Naive thymus-derived CD4-positive, alpha-beta T cell (primary cell): ENCODE measurements at regions not wholly inside any gene's neighbourhood (a gene's known extent, or its start where the extent isn't known, plus 50 kb on each side); places are given as distances from the start of the nearest gene placed in this dataset.
A peak's percentile ranks its signal among the peaks of the same experiment; 100 is the strongest.

Experiments used
- ATAC-seq: fragments of 150-1000 bp; cut with Tn5 transposase; 2 replicates; pipeline ENCODE4 v1.10.0; 2021; ENCODE audit warnings: mild to moderate bottlenecking, moderate library complexity
- CTCF ChIA-PET: fragments of 350-600 bp; sonication (Branson Sonifier 250); formaldehyde crosslinking; loops from one replicate; lab custom pipeline; 2021; ENCODE audit warnings: antibody characterized with exemption; lab: Charles Lee
- POLR2A ChIA-PET: fragments of 350-600 bp; sonication (Branson Sonifier 250); formaldehyde crosslinking; loops from one replicate; lab custom pipeline; 2021; ENCODE audit warnings: antibody characterized with exemption, inconsistent platforms; lab: Charles Lee
- DNase-seq, 9 donors: peaks; one replicate each; pipeline versions ENCODE4 v3.0.0 to v3.0.0-alpha.2; 2020 to 2022; ENCODE audit warnings: mixed read lengths in 1 of 9
- H3K27ac ChIP-seq: one replicate; pipeline ENCODE4 v1.7.0; 2013; ENCODE audit warnings: mild to moderate bottlenecking, low read depth, low read length, moderate library complexity
- H3K27me3 ChIP-seq, 2 donors: one replicate each; pipeline ENCODE4 v1.7.0; 2013; ENCODE audit warnings: low read length in 2 of 2, mild to moderate bottlenecking in 2 of 2, moderate library complexity in 2 of 2; ENCODE audit not compliant: control insufficient read depth in 2 of 2, insufficient read depth in 2 of 2
- H3K36me3 ChIP-seq, 3 experiments: 1 replicate in 2 of 3; 2 replicates in 1 of 3; pipeline ENCODE4 v1.7.0; 2013; ENCODE audit warnings: low read length in 3 of 3, mild to moderate bottlenecking in 3 of 3, moderate library complexity in 1 of 3; ENCODE audit not compliant: insufficient read depth in 3 of 3, control insufficient read depth in 2 of 3
- H3K4me1 ChIP-seq, 2 donors: one replicate each; pipeline ENCODE4 v1.7.0; 2013; ENCODE audit warnings: low read length in 2 of 2, mild to moderate bottlenecking in 2 of 2, moderate library complexity in 1 of 2; ENCODE audit not compliant: control insufficient read depth in 2 of 2, insufficient read depth in 2 of 2
- H3K4me3 ChIP-seq: 2 replicates; pipeline ENCODE4 v1.7.0; 2013; ENCODE audit warnings: mild to moderate bottlenecking, low read length
- H3K9me3 ChIP-seq, 3 experiments: 1 replicate in 2 of 3; 2 replicates in 1 of 3; pipeline ENCODE4 v1.7.0; 2013; ENCODE audit warnings: low read length in 3 of 3; ENCODE audit not compliant: control insufficient read depth in 2 of 3
- H3K27ac Mint-ChIP-seq, 9 donors: one replicate each; pipeline ENCODE4 v1.8.0; 2020 to 2022; ENCODE audit warnings: mixed read lengths in 9 of 9, mild to moderate bottlenecking in 8 of 9, moderate library complexity in 5 of 9, inconsistent platforms in 2 of 9
- H3K27me3 Mint-ChIP-seq, 5 donors: one replicate each; pipeline ENCODE4 v1.8.0; 2021 to 2022; ENCODE audit warnings: mixed read lengths in 5 of 5, mild to moderate bottlenecking in 1 of 5
- H3K36me3 Mint-ChIP-seq, 5 donors: one replicate each; pipeline ENCODE4 v1.8.0; 2020 to 2022; ENCODE audit warnings: mixed read lengths in 5 of 5, mild to moderate bottlenecking in 3 of 5, inconsistent platforms in 1 of 5
- H3K4me1 Mint-ChIP-seq, 7 donors: one replicate each; pipeline ENCODE4 v1.8.0; 2020 to 2022; ENCODE audit warnings: mixed read lengths in 7 of 7, mild to moderate bottlenecking in 3 of 7, inconsistent platforms in 1 of 7
- H3K4me3 Mint-ChIP-seq, 10 donors: one replicate each; pipeline ENCODE4 v1.8.0; 2020 to 2022; ENCODE audit warnings: mild to moderate bottlenecking in 10 of 10, mixed read lengths in 10 of 10, moderate library complexity in 6 of 10, inconsistent platforms in 2 of 10
- H3K9me3 Mint-ChIP-seq, 11 donors: one replicate each; pipeline ENCODE4 v1.8.0; 2020 to 2022; ENCODE audit warnings: mixed read lengths in 11 of 11, mild to moderate bottlenecking in 4 of 11, inconsistent platforms in 1 of 11, moderate library complexity in 1 of 11
- intact Hi-C, 2 donors: fragments of 100-400 bp; cut with micrococcal nuclease; formaldehyde crosslinking; loops; one replicate each; pipeline ENCODE4 v1.15.1; 2023

- Histone ChIP-seq H3K9me3 (no peaks in the 10 kb centered on the region), H3K4me3 (no peak overlapping the region), H3K4me1 (no peaks in the 10 kb centered on the region), H3K36me3 (no peaks in the 10 kb centered on the region), H3K27me3 (no peaks in the 10 kb centered on the region), H3K27ac (no peak overlapping the region)
- no peaks in the 10 kb centered on the region for H3K4me1 Mint-ChIP-seq
- H3K27ac Mint-ChIP-seq, result no peak overlapping the region
- DNase-seq (no peak), ATAC-seq (no peak)
- no peak overlapping the region for H3K4me3 Mint-ChIP-seq
- POLR2A ChIA-PET, result no interaction called here
- intact Hi-C loops, result no loop called here
- CTCF ChIA-PET, result no interaction called here
- no peaks in the 10 kb centered on the region for H3K36me3 Mint-ChIP-seq
- peaks cover 0 to 28% (median 15%) of the 10 kb centered on the region in 5 donors for H3K27me3 Mint-ChIP-seq
- peaks cover 0 to 2% (median 0%) of the 10 kb centered on the region in 11 donors for H3K9me3 Mint-ChIP-seq
Measured at GRCh38 chr1:50318428-50318827, 104.8 kb downstream of the DMRTA2 start.

GRCh38 chr1:50308878-50309277, 114.4 kb downstream of the DMRTA2 start:
- ATAC-seq (no peak), DNase-seq (peak in 1 of 9 donors; percentile 10)
- intact Hi-C loops, result no loop called here
- no peak overlapping the region for H3K4me3 ChIP-seq
- H3K27me3 ChIP-seq, result no peaks in the 10 kb centered on the region
- no peak overlapping the region for H3K27ac ChIP-seq
- H3K9me3 ChIP-seq, result no peaks in the 10 kb centered on the region
- H3K27ac Mint-ChIP-seq, result no peak overlapping the region
- H3K4me3 Mint-ChIP-seq, result no peak overlapping the region
- no peaks in the 10 kb centered on the region for H3K36me3 Mint-ChIP-seq
- H3K27me3 Mint-ChIP-seq, result peaks cover 0 to 30% (median 12%) of the 10 kb centered on the region in 5 donors
- POLR2A ChIA-PET, result no interaction called here
- H3K36me3 ChIP-seq, result no peaks in the 10 kb centered on the region
- H3K9me3 Mint-ChIP-seq, result peaks cover 0 to 5% (median 2%) of the 10 kb centered on the region in 11 donors
- H3K4me1 ChIP-seq, result no peaks in the 10 kb centered on the region
- H3K4me1 Mint-ChIP-seq, result no peaks in the 10 kb centered on the region
- CTCF ChIA-PET, result no interaction called here

- intact Hi-C loops, result no loop called here
- no peaks in the 10 kb centered on the region for H3K36me3 Mint-ChIP-seq
- no peaks in the 10 kb centered on the region for H3K9me3 ChIP-seq
- H3K27me3 Mint-ChIP-seq, result peaks cover 0 to 38% (median 10%) of the 10 kb centered on the region in 5 donors
- no peak overlapping the region for H3K27ac Mint-ChIP-seq
- H3K4me1 Mint-ChIP-seq, result no peaks in the 10 kb centered on the region
- no peaks in the 10 kb centered on the region for H3K4me1 ChIP-seq
- no peaks in the 10 kb centered on the region for H3K36me3 ChIP-seq
- CTCF ChIA-PET, result no interaction called here
- H3K9me3 Mint-ChIP-seq, result peaks cover 0 to 5% (median 2%) of the 10 kb centered on the region in 11 donors
- no peak overlapping the region for H3K4me3 Mint-ChIP-seq
- H3K4me3 ChIP-seq, result no peak overlapping the region
- POLR2A ChIA-PET, result no interaction called here
- DNase-seq, result no peak
- ATAC-seq, result no peak
- no peaks in the 10 kb centered on the region for H3K27me3 ChIP-seq
- H3K27ac ChIP-seq, result no peak overlapping the region
Measured at GRCh38 chr1:50305808-50306207, 117.4 kb downstream of the DMRTA2 start.

- Mint-ChIP-seq H3K27ac (no peak overlapping the region), H3K27me3 (peaks cover 0 to 19% (median 10%) of the 10 kb centered on the region in 5 donors), H3K4me1 (no peaks in the 10 kb centered on the region), H3K4me3 (no peak overlapping the region), H3K36me3 (no peaks in the 10 kb centered on the region), H3K9me3 (peaks cover 0 to 10% (median 2%) of the 10 kb centered on the region in 11 donors)
- no peak for DNase-seq
- CTCF ChIA-PET, result no interaction called here
- POLR2A ChIA-PET, result no interaction called here
- intact Hi-C loops, result no loop called here
- no peak for ATAC-seq
- Histone ChIP-seq H3K9me3 (no peaks in the 10 kb centered on the region), H3K4me1 (no peaks in the 10 kb centered on the region), H3K36me3 (no peaks in the 10 kb centered on the region), H3K4me3 (no peak overlapping the region), H3K27ac (no peak overlapping the region), H3K27me3 (no peaks in the 10 kb centered on the region)
Measured at GRCh38 chr1:50300297-50300696, 122.9 kb downstream of the DMRTA2 start.

DNA sequence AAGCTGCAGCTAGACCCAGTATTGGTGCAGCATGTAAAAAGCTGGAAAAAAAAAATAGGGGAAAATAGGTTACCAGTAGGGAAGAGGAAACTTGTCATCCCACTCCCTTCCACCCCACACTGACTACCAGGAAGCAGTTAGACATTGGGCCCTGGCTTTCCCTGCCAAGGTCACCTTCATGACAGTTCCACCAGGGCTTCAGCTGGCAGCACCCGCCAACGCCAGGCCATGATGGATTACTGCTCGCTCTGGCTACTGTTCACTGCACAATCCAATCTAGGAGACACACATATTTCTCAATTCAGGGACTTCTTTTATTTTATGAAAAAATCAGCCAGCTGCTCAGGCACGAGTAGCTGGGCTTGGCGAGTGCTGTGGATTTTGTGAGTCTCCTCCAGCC, 127.7 kb downstream of the DMRTA2 start:
- H3K27ac ChIP-seq, result no peak overlapping the region
- H3K27me3 ChIP-seq, result no peaks in the 10 kb centered on the region
- Mint-ChIP-seq H3K27ac (no peak overlapping the region), H3K9me3 (peaks cover 0 to 10% (median 4%) of the 10 kb centered on the region in 11 donors), H3K4me1 (no peaks in the 10 kb centered on the region), H3K27me3 (peaks cover 0 to 23% (median 9%) of the 10 kb centered on the region in 5 donors), H3K4me3 (no peak overlapping the region), H3K36me3 (no peaks in the 10 kb centered on the region)
- H3K4me1 ChIP-seq, result no peaks in the 10 kb centered on the region
- H3K4me3 ChIP-seq, result no peak overlapping the region
- DNase-seq (no peak), ATAC-seq (no peak)
- intact Hi-C loops, result no loop called here
- CTCF ChIA-PET, result no interaction called here
- no peaks in the 10 kb centered on the region for H3K36me3 ChIP-seq
- H3K9me3 ChIP-seq, result no peaks in the 10 kb centered on the region
- POLR2A ChIA-PET, result no interaction called here

GRCh38 chr1:50292276-50292675, 131.0 kb downstream of the DMRTA2 start:
- ATAC-seq (no peak), DNase-seq (no peak)
- no peaks in the 10 kb centered on the region for H3K36me3 Mint-ChIP-seq
- Histone ChIP-seq H3K4me3 (no peak overlapping the region), H3K27me3 (peaks cover 0 to 8% of the 10 kb centered on the region in 2 donors), H3K4me1 (no peaks in the 10 kb centered on the region), H3K36me3 (no peaks in the 10 kb centered on the region), H3K9me3 (no peaks in the 10 kb centered on the region), H3K27ac (no peak overlapping the region)
- peaks cover 0 to 33% (median 13%) of the 10 kb centered on the region in 5 donors for H3K27me3 Mint-ChIP-seq
- ChIA-PET CTCF (no interaction called here), POLR2A (no interaction called here)
- no peak overlapping the region for H3K4me3 Mint-ChIP-seq
- peaks cover 0 to 14% (median 3%) of the 10 kb centered on the region in 11 donors for H3K9me3 Mint-ChIP-seq
- intact Hi-C loops, result no loop called here
- no peak overlapping the region for H3K27ac Mint-ChIP-seq
- no peaks in the 10 kb centered on the region for H3K4me1 Mint-ChIP-seq

DNA sequence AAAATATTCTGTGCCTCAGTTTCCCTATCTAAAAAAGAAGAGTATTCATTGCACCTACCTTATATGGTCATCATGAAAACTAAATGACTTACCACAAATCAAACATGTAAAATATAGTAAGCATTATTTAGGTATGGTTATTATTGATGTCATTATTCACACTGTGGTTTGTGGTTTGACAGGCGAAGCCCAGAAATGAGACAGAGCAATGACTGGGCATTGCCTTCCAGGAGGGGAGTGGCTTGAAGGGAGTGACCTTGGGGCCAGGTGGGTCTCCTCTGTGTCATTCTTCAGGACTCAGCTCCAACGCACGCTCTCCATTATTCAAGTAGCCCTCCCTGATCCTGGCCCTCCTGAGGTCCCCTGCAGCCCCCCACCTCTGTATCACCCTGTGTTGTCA, 133.7 kb downstream of the DMRTA2 start:
- H3K9me3 Mint-ChIP-seq, result peaks cover 0 to 11% (median 3%) of the 10 kb centered on the region in 11 donors
- ATAC-seq (no peak), DNase-seq (no peak)
- H3K36me3 Mint-ChIP-seq, result no peaks in the 10 kb centered on the region
- CTCF ChIA-PET, result no interaction called here
- Histone ChIP-seq H3K4me3 (no peak overlapping the region), H3K27me3 (peaks cover 0 to 8% of the 10 kb centered on the region in 2 donors), H3K36me3 (no peaks in the 10 kb centered on the region), H3K27ac (no peak overlapping the region), H3K9me3 (no peaks in the 10 kb centered on the region), H3K4me1 (no peaks in the 10 kb centered on the region)
- peaks cover 0 to 25% (median 16%) of the 10 kb centered on the region in 5 donors for H3K27me3 Mint-ChIP-seq
- POLR2A ChIA-PET, result no interaction called here
- H3K4me3 Mint-ChIP-seq, result no peak overlapping the region
- no peaks in the 10 kb centered on the region for H3K4me1 Mint-ChIP-seq
- intact Hi-C loops, result no loop called here
- no peak overlapping the region for H3K27ac Mint-ChIP-seq
